ENCODE measurements at regions not wholly inside any gene's neighbourhood (a gene's known extent, or its start where the extent isn't known, plus 50 kb on each side); places are given as distances from the start of the nearest gene placed in this dataset.

DNA sequence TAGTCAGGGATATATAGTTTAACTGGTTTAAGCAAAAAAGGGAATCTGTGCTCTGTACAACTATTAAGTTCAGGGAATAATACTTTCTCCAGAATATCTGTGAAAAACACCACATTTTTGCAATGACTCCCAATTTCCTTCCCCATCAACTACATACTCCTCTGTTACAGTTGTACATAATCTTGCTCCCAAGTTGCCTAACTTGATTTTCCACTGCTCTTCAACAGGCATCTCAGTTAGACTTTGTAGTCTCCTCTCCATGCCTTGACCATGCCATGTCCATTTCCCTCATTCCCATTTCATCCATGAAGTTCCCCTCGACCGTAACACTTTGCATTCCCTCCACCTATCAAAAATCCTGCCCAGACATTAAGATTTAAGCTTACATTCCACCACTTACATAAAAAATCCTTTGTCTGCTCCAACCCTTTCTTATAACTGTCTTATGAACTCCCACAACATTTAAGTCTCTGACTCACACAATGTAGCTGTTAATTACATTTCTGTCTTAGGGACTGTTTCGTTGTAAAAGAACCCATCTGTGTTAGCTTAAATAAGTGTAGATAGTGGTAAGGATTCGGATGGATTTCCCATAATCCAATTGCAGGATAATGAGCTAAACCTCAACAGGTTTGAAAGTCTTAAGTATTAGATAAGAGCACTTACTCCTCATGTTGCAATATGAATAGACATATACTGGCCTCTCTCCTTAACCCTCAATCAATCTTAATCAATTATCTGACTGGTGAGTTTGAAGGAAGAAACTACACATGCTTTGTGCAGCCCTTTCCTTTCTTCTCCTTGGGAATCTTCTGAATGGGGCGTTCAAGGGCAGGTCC lies 156.5 kb downstream of the PAWR start:
- H3K4me1 Mint-ChIP-seq: peaks cover 17% of the 10 kb centered on the region
- H3K4me2 ChIP-seq: no peak overlapping the region
- H3K4me3 Mint-ChIP-seq: no peak overlapping the region
- H3K79me2 ChIP-seq (replicated peaks; ENCODE audit: insufficient read depth): no peaks in the 10 kb centered on the region
- H4K20me1 ChIP-seq (replicated peaks; ENCODE audit: insufficient read depth): no peaks in the 10 kb centered on the region
- H3K27ac ChIP-seq (ENCODE audit: low read depth): no peak overlapping the region
- peaks cover 18% of the 10 kb centered on the region; the same call in 1 of the 2 replicates for H3K4me1 ChIP-seq (ENCODE audit: insufficient read depth)
- peaks cover 2% of the 10 kb centered on the region; the same call in 2 of the 3 replicates for H3K9me3 Mint-ChIP-seq
- DNase-seq (ENCODE audit: low spot score): no peak
- peaks cover 15% of the 10 kb centered on the region; the same call in 1 of the 2 replicates for H3K9me2 ChIP-seq (ENCODE audit: insufficient read depth)
- no peak overlapping the region for H2AFZ ChIP-seq
- H3K36me3 ChIP-seq (ENCODE audit: insufficient read depth): no peaks in the 10 kb centered on the region
- no peak overlapping the region for H3K4me3 ChIP-seq
- peaks cover 10% of the 10 kb centered on the region for H3K36me3 Mint-ChIP-seq (ENCODE audit: low read depth)
- no peak for TF ChIP-seq JUNB (IDR thresholded peaks at IDR 0.05; ENCODE audit: unreplicated experiment)
- TF ChIP-seq, protein P1, sequence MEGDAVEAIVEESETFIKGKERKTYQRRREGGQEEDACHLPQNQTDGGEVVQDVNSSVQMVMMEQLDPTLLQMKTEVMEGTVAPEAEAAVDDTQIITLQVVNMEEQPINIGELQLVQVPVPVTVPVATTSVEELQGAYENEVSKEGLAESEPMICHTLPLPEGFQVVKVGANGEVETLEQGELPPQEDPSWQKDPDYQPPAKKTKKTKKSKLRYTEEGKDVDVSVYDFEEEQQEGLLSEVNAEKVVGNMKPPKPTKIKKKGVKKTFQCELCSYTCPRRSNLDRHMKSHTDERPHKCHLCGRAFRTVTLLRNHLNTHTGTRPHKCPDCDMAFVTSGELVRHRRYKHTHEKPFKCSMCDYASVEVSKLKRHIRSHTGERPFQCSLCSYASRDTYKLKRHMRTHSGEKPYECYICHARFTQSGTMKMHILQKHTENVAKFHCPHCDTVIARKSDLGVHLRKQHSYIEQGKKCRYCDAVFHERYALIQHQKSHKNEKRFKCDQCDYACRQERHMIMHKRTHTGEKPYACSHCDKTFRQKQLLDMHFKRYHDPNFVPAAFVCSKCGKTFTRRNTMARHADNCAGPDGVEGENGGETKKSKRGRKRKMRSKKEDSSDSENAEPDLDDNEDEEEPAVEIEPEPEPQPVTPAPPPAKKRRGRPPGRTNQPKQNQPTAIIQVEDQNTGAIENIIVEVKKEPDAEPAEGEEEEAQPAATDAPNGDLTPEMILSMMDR (conservative IDR thresholded peaks at IDR 0.05; ENCODE audit: low read depth in 2 of 2): no peak
- no peak for TF ChIP-seq ZNF114 (CRISPR knock-in tag; IDR thresholded peaks at IDR 0.05)
- TF ChIP-seq STAT1 (IDR thresholded peaks at IDR 0.05; ENCODE audit: unreplicated experiment): no peak
- TF ChIP-seq, protein P2, sequence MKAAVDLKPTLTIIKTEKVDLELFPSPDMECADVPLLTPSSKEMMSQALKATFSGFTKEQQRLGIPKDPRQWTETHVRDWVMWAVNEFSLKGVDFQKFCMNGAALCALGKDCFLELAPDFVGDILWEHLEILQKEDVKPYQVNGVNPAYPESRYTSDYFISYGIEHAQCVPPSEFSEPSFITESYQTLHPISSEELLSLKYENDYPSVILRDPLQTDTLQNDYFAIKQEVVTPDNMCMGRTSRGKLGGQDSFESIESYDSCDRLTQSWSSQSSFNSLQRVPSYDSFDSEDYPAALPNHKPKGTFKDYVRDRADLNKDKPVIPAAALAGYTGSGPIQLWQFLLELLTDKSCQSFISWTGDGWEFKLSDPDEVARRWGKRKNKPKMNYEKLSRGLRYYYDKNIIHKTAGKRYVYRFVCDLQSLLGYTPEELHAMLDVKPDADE (IDR thresholded peaks at IDR 0.05): no peak
- no peak for TF ChIP-seq NANOG (IDR thresholded peaks at IDR 0.05; ENCODE audit: borderline replicate concordance)
- TF ChIP-seq CREB1 (CRISPR knock-in tag; IDR thresholded peaks at IDR 0.05; ENCODE audit: low read depth): no peak
- TF ChIP-seq ZNF331 (CRISPR knock-in tag; IDR thresholded peaks at IDR 0.05; ENCODE audit: low read depth): no peak
- TF ChIP-seq, protein P3, sequence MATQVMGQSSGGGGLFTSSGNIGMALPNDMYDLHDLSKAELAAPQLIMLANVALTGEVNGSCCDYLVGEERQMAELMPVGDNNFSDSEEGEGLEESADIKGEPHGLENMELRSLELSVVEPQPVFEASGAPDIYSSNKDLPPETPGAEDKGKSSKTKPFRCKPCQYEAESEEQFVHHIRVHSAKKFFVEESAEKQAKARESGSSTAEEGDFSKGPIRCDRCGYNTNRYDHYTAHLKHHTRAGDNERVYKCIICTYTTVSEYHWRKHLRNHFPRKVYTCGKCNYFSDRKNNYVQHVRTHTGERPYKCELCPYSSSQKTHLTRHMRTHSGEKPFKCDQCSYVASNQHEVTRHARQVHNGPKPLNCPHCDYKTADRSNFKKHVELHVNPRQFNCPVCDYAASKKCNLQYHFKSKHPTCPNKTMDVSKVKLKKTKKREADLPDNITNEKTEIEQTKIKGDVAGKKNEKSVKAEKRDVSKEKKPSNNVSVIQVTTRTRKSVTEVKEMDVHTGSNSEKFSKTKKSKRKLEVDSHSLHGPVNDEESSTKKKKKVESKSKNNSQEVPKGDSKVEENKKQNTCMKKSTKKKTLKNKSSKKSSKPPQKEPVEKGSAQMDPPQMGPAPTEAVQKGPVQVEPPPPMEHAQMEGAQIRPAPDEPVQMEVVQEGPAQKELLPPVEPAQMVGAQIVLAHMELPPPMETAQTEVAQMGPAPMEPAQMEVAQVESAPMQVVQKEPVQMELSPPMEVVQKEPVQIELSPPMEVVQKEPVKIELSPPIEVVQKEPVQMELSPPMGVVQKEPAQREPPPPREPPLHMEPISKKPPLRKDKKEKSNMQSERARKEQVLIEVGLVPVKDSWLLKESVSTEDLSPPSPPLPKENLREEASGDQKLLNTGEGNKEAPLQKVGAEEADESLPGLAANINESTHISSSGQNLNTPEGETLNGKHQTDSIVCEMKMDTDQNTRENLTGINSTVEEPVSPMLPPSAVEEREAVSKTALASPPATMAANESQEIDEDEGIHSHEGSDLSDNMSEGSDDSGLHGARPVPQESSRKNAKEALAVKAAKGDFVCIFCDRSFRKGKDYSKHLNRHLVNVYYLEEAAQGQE (IDR thresholded peaks at IDR 0.05; ENCODE audit: unreplicated experiment): no peak
- no peak for TF ChIP-seq EZH2phosphoT487 (IDR thresholded peaks at IDR 0.05; ENCODE audit: unreplicated experiment)
- TF ChIP-seq POLR2AphosphoS5 (IDR thresholded peaks at IDR 0.05; ENCODE audit: low read depth): no peak
- TF ChIP-seq, protein P4, sequence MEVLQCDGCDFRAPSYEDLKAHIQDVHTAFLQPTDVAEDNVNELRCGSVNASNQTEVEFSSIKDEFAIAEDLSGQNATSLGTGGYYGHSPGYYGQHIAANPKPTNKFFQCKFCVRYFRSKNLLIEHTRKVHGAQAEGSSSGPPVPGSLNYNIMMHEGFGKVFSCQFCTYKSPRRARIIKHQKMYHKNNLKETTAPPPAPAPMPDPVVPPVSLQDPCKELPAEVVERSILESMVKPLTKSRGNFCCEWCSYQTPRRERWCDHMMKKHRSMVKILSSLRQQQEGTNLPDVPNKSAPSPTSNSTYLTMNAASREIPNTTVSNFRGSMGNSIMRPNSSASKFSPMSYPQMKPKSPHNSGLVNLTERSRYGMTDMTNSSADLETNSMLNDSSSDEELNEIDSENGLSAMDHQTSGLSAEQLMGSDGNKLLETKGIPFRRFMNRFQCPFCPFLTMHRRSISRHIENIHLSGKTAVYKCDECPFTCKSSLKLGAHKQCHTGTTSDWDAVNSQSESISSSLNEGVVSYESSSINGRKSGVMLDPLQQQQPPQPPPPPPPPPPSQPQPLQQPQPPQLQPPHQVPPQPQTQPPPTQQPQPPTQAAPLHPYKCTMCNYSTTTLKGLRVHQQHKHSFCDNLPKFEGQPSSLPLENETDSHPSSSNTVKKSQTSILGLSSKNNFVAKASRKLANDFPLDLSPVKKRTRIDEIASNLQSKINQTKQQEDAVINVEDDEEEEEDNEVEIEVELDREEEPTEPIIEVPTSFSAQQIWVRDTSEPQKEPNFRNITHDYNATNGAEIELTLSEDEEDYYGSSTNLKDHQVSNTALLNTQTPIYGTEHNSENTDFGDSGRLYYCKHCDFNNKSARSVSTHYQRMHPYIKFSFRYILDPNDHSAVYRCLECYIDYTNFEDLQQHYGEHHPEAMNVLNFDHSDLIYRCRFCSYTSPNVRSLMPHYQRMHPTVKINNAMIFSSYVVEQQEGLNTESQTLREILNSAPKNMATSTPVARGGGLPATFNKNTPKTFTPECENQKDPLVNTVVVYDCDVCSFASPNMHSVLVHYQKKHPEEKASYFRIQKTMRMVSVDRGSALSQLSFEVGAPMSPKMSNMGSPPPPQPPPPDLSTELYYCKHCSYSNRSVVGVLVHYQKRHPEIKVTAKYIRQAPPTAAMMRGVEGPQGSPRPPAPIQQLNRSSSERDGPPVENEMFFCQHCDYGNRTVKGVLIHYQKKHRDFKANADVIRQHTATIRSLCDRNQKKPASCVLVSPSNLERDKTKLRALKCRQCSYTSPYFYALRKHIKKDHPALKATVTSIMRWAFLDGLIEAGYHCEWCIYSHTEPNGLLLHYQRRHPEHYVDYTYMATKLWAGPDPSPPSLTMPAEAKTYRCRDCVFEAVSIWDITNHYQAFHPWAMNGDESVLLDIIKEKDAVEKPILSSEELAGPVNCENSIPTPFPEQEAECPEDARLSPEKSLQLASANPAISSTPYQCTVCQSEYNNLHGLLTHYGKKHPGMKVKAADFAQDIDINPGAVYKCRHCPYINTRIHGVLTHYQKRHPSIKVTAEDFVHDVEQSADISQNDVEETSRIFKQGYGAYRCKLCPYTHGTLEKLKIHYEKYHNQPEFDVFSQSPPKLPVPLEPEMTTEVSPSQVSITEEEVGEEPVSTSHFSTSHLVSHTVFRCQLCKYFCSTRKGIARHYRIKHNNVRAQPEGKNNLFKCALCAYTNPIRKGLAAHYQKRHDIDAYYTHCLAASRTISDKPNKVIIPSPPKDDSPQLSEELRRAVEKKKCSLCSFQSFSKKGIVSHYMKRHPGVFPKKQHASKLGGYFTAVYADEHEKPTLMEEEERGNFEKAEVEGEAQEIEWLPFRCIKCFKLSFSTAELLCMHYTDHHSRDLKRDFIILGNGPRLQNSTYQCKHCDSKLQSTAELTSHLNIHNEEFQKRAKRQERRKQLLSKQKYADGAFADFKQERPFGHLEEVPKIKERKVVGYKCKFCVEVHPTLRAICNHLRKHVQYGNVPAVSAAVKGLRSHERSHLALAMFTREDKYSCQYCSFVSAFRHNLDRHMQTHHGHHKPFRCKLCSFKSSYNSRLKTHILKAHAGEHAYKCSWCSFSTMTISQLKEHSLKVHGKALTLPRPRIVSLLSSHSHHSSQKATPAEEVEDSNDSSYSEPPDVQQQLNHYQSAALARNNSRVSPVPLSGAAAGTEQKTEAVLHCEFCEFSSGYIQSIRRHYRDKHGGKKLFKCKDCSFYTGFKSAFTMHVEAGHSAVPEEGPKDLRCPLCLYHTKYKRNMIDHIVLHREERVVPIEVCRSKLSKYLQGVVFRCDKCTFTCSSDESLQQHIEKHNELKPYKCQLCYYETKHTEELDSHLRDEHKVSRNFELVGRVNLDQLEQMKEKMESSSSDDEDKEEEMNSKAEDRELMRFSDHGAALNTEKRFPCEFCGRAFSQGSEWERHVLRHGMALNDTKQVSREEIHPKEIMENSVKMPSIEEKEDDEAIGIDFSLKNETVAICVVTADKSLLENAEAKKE (CRISPR knock-in tag; IDR thresholded peaks at IDR 0.05): no peak
- no peak for TF ChIP-seq EZH2 (IDR thresholded peaks at IDR 0.05; ENCODE audit: low read depth, unreplicated experiment)
- H3F3A ChIP-seq (replicated peaks; ENCODE audit: low read depth): no peaks in the 10 kb centered on the region
- no peaks in the 10 kb centered on the region for H3K27me3 Mint-ChIP-seq (ENCODE audit: insufficient read depth, low read depth, poor library complexity)
- no peak overlapping the region for H3K27ac Mint-ChIP-seq
- H3K27me3 ChIP-seq (ENCODE audit: insufficient read depth): no peaks in the 10 kb centered on the region
- no peak for ATAC-seq

All from GM23338 (cell line).